NT2/D1 (cell line): ENCODE measurements at regions not wholly inside any gene's neighbourhood (a gene's known extent, or its start where the extent isn't known, plus 50 kb on each side); places are given as distances from the start of the nearest gene placed in this dataset.

Experiments used
- SUZ12 ChIP-seq: IDR thresholded peaks from 2 replicates; pipeline ENCODE4 v1.6.1; 2011; ENCODE audit not compliant: insufficient read length, insufficient read depth; ENCODE audit errors: extremely low read depth
- YY1 ChIP-seq: IDR thresholded peaks from 2 replicates; pipeline ENCODE4 v1.6.1; 2011; ENCODE audit not compliant: insufficient read length, insufficient read depth
- ZNF274 ChIP-seq: IDR thresholded peaks from 2 replicates; pipeline ENCODE4 v1.6.1; 2011; ENCODE audit warnings: mild to moderate bottlenecking, low read depth, low read length

- no peak for TF ChIP-seq ZNF274
- TF ChIP-seq YY1 = no peak
- TF ChIP-seq SUZ12 = no peak
These were observed 77.6 kb upstream of the KSR1 start for GRCh38 chr17:27378482-27379175.
